T-cell (primary cell): ENCODE measurements at regions not wholly inside any gene's neighbourhood (a gene's known extent, or its start where the extent isn't known, plus 50 kb on each side); places are given as distances from the start of the nearest gene placed in this dataset.

Source experiments
- ATAC-seq, 4 experiments: fragments of 200-7000 bp in 3 of 4; fragments of 150-1000 bp in 1 of 4; cut with Tn5 transposase; replicated peaks in 1 of 4; 1 replicate in 3 of 4; 2 replicates in 1 of 4; pipeline ENCODE4 v1.10.0; 2021; ENCODE audit warnings: moderate library complexity in 3 of 4, mild to moderate bottlenecking in 2 of 4, moderate number of reproducible peaks in 1 of 4
- CTCF ChIA-PET, 2 donors: fragments of 300-600 bp; sonication (Branson Sonifier 250); formaldehyde crosslinking; loops; one replicate each; lab custom pipeline; 2022; ENCODE audit warnings: antibody characterized with exemption in 2 of 2; lab: Charles Lee
- POLR2A ChIA-PET, 2 donors: fragments of 300-600 bp; sonication (Branson Sonifier 250); formaldehyde crosslinking; loops; one replicate each; lab custom pipeline; 2022; ENCODE audit warnings: antibody characterized with exemption in 2 of 2; lab: Charles Lee
- DNase-seq, 35 experiments: peaks; one replicate each; pipeline versions ENCODE4 v3.0.0 to v3.0.0-alpha.2; 2013 to 2023
- H3K27ac ChIP-seq: one replicate; pipeline ENCODE4 v1.5.1; 2013; ENCODE audit warnings: low read length
- H3K27me3 ChIP-seq, 2 experiments: replicated peaks in 1 of 2; 1 replicate in 1 of 2; 2 replicates in 1 of 2; pipeline versions ENCODE4 v1.6.1 to v1.7.0; 2013; ENCODE audit warnings: low read length in 1 of 2, mixed read lengths in 1 of 2; ENCODE audit not compliant: control insufficient read depth in 2 of 2, insufficient read depth in 2 of 2; ENCODE audit errors: extremely low read depth in 1 of 2
- H3K36me3 ChIP-seq, 2 donors: 1 replicate in 1 of 2; 2 replicates in 1 of 2; pipeline versions ENCODE4 v1.6.1 to v1.7.0; 2013; ENCODE audit warnings: low read length in 1 of 2; ENCODE audit not compliant: control insufficient read depth in 2 of 2, insufficient read depth in 1 of 2; ENCODE audit errors: extremely low read depth in 1 of 2
- H3K4me1 ChIP-seq, 2 experiments: 1 replicate in 1 of 2; 2 replicates in 1 of 2; pipeline versions ENCODE4 v1.6.1 to v1.7.0; 2013; ENCODE audit warnings: low read length in 2 of 2, mixed read lengths in 1 of 2; ENCODE audit not compliant: insufficient read depth in 2 of 2, control insufficient read depth in 1 of 2; ENCODE audit errors: extremely low read depth in 1 of 2
- H3K4me3 ChIP-seq, 2 donors: 1 replicate in 1 of 2; 2 replicates in 1 of 2; pipeline versions ENCODE4 v1.5.1 to v1.7.0; 2013; ENCODE audit warnings: mild to moderate bottlenecking in 2 of 2, low read length in 1 of 2, moderate library complexity in 1 of 2; ENCODE audit not compliant: control insufficient read depth in 1 of 2; ENCODE audit errors: extremely low read depth in 1 of 2
- H3K9me3 ChIP-seq: 2 replicates; pipeline ENCODE4 v1.7.0; 2013
- H3K27ac Mint-ChIP-seq, 2 donors: one replicate each; pipeline ENCODE4 v1.8.0; 2020 to 2021; ENCODE audit warnings: mild to moderate bottlenecking in 2 of 2, mixed read lengths in 2 of 2
- H3K27me3 Mint-ChIP-seq, 2 donors: one replicate each; pipeline ENCODE4 v1.8.0; 2021 to 2022; ENCODE audit warnings: mixed read lengths in 2 of 2
- H3K36me3 Mint-ChIP-seq: one replicate; pipeline ENCODE4 v1.8.0; 2021; ENCODE audit warnings: mixed read lengths
- H3K4me1 Mint-ChIP-seq, 3 donors: one replicate each; pipeline ENCODE4 v1.8.0; 2020 to 2022; ENCODE audit warnings: mixed read lengths in 3 of 3, mild to moderate bottlenecking in 1 of 3
- H3K4me3 Mint-ChIP-seq, 3 donors: one replicate each; pipeline ENCODE4 v1.8.0; 2020 to 2022; ENCODE audit warnings: mild to moderate bottlenecking in 3 of 3, mixed read lengths in 3 of 3, moderate library complexity in 3 of 3
- H3K9me3 Mint-ChIP-seq, 3 donors: one replicate each; pipeline ENCODE4 v1.8.0; 2020 to 2022; ENCODE audit warnings: mixed read lengths in 3 of 3
- WGBS: methylation state at CpG from one replicate; pipeline ENCODE4 v1.1.5; 2013; ENCODE audit warnings: missing lambda C conversion rate; ENCODE audit not compliant: insufficient coverage; 5-methylcytosine and 5-hydroxymethylcytosine counted together

- CTCF ChIA-PET = interaction anchor here in 1 of 2 donors (0.5 kb wide), 1 partner anchor 555 kb away, joined by 3 read pairs; no protein-coding TSS in a partner anchor
- Histone ChIP-seq H3K27ac (no peak overlapping the region), H3K36me3 (no peaks in the 10 kb centered on the region), H3K9me3 (no peaks in the 10 kb centered on the region), H3K4me3 (no peak overlapping the region), H3K27me3 (no peaks in the 10 kb centered on the region), H3K4me1 (no peaks in the 10 kb centered on the region)
- Mint-ChIP-seq H3K4me3 (no peak overlapping the region), H3K4me1 (no peaks in the 10 kb centered on the region), H3K27ac (no peak overlapping the region), H3K27me3 (no peaks in the 10 kb centered on the region), H3K36me3 (no peaks in the 10 kb centered on the region), H3K9me3 (peaks cover 2 to 10% (median 10%) of the 10 kb centered on the region in 3 donors)
- POLR2A ChIA-PET = no interaction called here
- ATAC-seq (no peak), DNase-seq (no peak)
- 60% methylated on average over 1 of the region's 4 CpGs for WGBS
Observed at GRCh38 chr3:95197661-95198060, 1134.8 kb downstream of the NSUN3 start.

- Histone ChIP-seq H3K36me3 (no peaks in the 10 kb centered on the region), H3K9me3 (no peaks in the 10 kb centered on the region), H3K4me1 (no peaks in the 10 kb centered on the region), H3K27ac (no peak overlapping the region), H3K4me3 (no peak overlapping the region), H3K27me3 (no peaks in the 10 kb centered on the region)
- POLR2A ChIA-PET = no interaction called here
- CTCF ChIA-PET = no interaction called here
- Mint-ChIP-seq H3K4me1 (no peaks in the 10 kb centered on the region), H3K4me3 (no peak overlapping the region), H3K27ac (no peak overlapping the region), H3K9me3 (peaks cover 15 to 28% (median 16%) of the 10 kb centered on the region in 3 donors), H3K36me3 (no peaks in the 10 kb centered on the region), H3K27me3 (no peaks in the 10 kb centered on the region)
- DNase-seq = no peak
- ATAC-seq = no peak
- WGBS = no CpG with 5 or more reads among the region's 1 CpG
Observed at GRCh38 chr3:95200384-95200783, 1137.5 kb downstream of the NSUN3 start.

- no peaks in the 10 kb centered on the region for H3K27me3 Mint-ChIP-seq
- no peak overlapping the region for H3K4me3 Mint-ChIP-seq
- CTCF ChIA-PET = no interaction called here
- no peaks in the 10 kb centered on the region for H3K9me3 ChIP-seq
- H3K4me1 Mint-ChIP-seq = no peaks in the 10 kb centered on the region
- H3K27ac ChIP-seq = no peak overlapping the region
- no peaks in the 10 kb centered on the region for H3K27me3 ChIP-seq
- WGBS = no CpG with 5 or more reads among the region's 1 CpG
- H3K36me3 ChIP-seq = no peaks in the 10 kb centered on the region
- no peaks in the 10 kb centered on the region for H3K4me1 ChIP-seq
- peaks cover 2 to 23% (median 9%) of the 10 kb centered on the region in 3 donors for H3K9me3 Mint-ChIP-seq
- POLR2A ChIA-PET = no interaction called here
- no peak overlapping the region for H3K27ac Mint-ChIP-seq
- H3K36me3 Mint-ChIP-seq = no peaks in the 10 kb centered on the region
- ATAC-seq (no peak), DNase-seq (no peak)
- H3K4me3 ChIP-seq = no peak overlapping the region
Observed at GRCh38 chr3:95210878-95211277, 1148.0 kb downstream of the NSUN3 start.

GRCh38 chr3:95212117-95212516 lies 1149.3 kb downstream of the NSUN3 start:
- no peak overlapping the region for H3K4me3 Mint-ChIP-seq
- 60% methylated on average over 1 of the region's 2 CpGs for WGBS
- no peak for ATAC-seq
- ChIA-PET CTCF (no interaction called here), POLR2A (no interaction called here)
- Histone ChIP-seq H3K4me1 (no peaks in the 10 kb centered on the region), H3K4me3 (no peak overlapping the region), H3K27me3 (no peaks in the 10 kb centered on the region), H3K36me3 (no peaks in the 10 kb centered on the region), H3K9me3 (no peaks in the 10 kb centered on the region), H3K27ac (no peak overlapping the region)
- H3K36me3 Mint-ChIP-seq = no peaks in the 10 kb centered on the region
- no peaks in the 10 kb centered on the region for H3K27me3 Mint-ChIP-seq
- H3K27ac Mint-ChIP-seq = no peak overlapping the region
- peaks cover 0 to 23% (median 4%) of the 10 kb centered on the region in 3 donors for H3K9me3 Mint-ChIP-seq
- no peaks in the 10 kb centered on the region for H3K4me1 Mint-ChIP-seq
- DNase-seq = no peak

GRCh38 chr3:95215437-95215957 lies 1152.6 kb downstream of the NSUN3 start:
- H3K27me3 ChIP-seq = no peaks in the 10 kb centered on the region
- ChIA-PET POLR2A (no interaction called here), CTCF (interaction anchor here in 1 of 2 donors (0.6 kb wide), 2 partner anchors 493 to 728 kb away, joined by 3 read pairs; no protein-coding TSS in a partner anchor)
- Mint-ChIP-seq H3K36me3 (no peaks in the 10 kb centered on the region), H3K4me1 (no peaks in the 10 kb centered on the region), H3K27ac (no peak overlapping the region), H3K4me3 (no peak overlapping the region), H3K9me3 (peaks cover 0 to 28% (median 6%) of the 10 kb centered on the region in 3 donors), H3K27me3 (no peaks in the 10 kb centered on the region)
- H3K9me3 ChIP-seq = no peaks in the 10 kb centered on the region
- DNase-seq = no peak
- no peaks in the 10 kb centered on the region for H3K36me3 ChIP-seq
- H3K27ac ChIP-seq = no peak overlapping the region
- no peaks in the 10 kb centered on the region for H3K4me1 ChIP-seq
- no peak for ATAC-seq
- no CpG with 5 or more reads among the region's 1 CpG for WGBS
- no peak overlapping the region for H3K4me3 ChIP-seq

- CTCF ChIA-PET = no interaction called here
- H3K36me3 ChIP-seq = no peaks in the 10 kb centered on the region
- H3K36me3 Mint-ChIP-seq = no peaks in the 10 kb centered on the region
- H3K27me3 ChIP-seq = no peaks in the 10 kb centered on the region
- H3K27ac ChIP-seq = no peak overlapping the region
- POLR2A ChIA-PET = no interaction called here
- no peaks in the 10 kb centered on the region for H3K9me3 ChIP-seq
- ATAC-seq (no peak), DNase-seq (no peak)
- no peak overlapping the region for H3K4me3 ChIP-seq
- no peaks in the 10 kb centered on the region for H3K4me1 Mint-ChIP-seq
- no peak overlapping the region for H3K4me3 Mint-ChIP-seq
- H3K4me1 ChIP-seq = no peaks in the 10 kb centered on the region
- H3K27me3 Mint-ChIP-seq = no peaks in the 10 kb centered on the region
- no peak overlapping the region for H3K27ac Mint-ChIP-seq
- H3K9me3 Mint-ChIP-seq = peaks cover 0 to 29% (median 2%) of the 10 kb centered on the region in 3 donors
Observed at GRCh38 chr3:95217661-95218060, 1154.8 kb downstream of the NSUN3 start.

GRCh38 chr3:95218484-95218883 lies 1155.6 kb downstream of the NSUN3 start:
- H3K4me1 ChIP-seq = no peaks in the 10 kb centered on the region
- no peak overlapping the region for H3K27ac Mint-ChIP-seq
- no peaks in the 10 kb centered on the region for H3K27me3 Mint-ChIP-seq
- no peaks in the 10 kb centered on the region for H3K36me3 Mint-ChIP-seq
- H3K36me3 ChIP-seq = no peaks in the 10 kb centered on the region
- POLR2A ChIA-PET = no interaction called here
- no peaks in the 10 kb centered on the region for H3K9me3 ChIP-seq
- H3K4me3 ChIP-seq = no peak overlapping the region
- H3K27me3 ChIP-seq = no peaks in the 10 kb centered on the region
- H3K4me3 Mint-ChIP-seq = no peak overlapping the region
- H3K27ac ChIP-seq = no peak overlapping the region
- H3K9me3 Mint-ChIP-seq = peaks cover 4 to 35% (median 6%) of the 10 kb centered on the region in 3 donors
- no peaks in the 10 kb centered on the region for H3K4me1 Mint-ChIP-seq
- no CpG with 5 or more reads among the region's 1 CpG for WGBS
- no peak for ATAC-seq
- CTCF ChIA-PET = no interaction called here
- no peak for DNase-seq
